WTC11 (cell line): ENCODE measurements at regions not wholly inside any gene's neighbourhood (a gene's known extent, or its start where the extent isn't known, plus 50 kb on each side); places are given as distances from the start of the nearest gene placed in this dataset.

Source experiments
- ATAC-seq: fragments of 200-7000 bp; cut with Tn5 transposase; 2 replicates; pipeline ENCODE4 v1.10.0; 2021; ENCODE audit warnings: mild to moderate bottlenecking, moderate library complexity
- CTCF ChIA-PET: fragments of 300-600 bp; sonication (Branson Sonifier 250); formaldehyde crosslinking; loops from one replicate; lab custom pipeline; 2021; ENCODE audit warnings: antibody characterized with exemption; lab: Charles Lee
- POLR2A ChIA-PET: fragments of 350-600 bp; sonication (Branson Sonifier 250); formaldehyde crosslinking; loops from one replicate; lab custom pipeline; 2021; ENCODE audit warnings: antibody characterized with exemption; lab: Charles Lee
- DNase-seq: peaks from one replicate; pipeline ENCODE4 v3.0.0; 2021; ENCODE audit warnings: low spot score
- H3K27ac Mint-ChIP-seq: 2 replicates; pipeline ENCODE4 v1.8.0; 2021; ENCODE audit warnings: mixed read lengths
- H3K27me3 Mint-ChIP-seq: 2 replicates; pipeline ENCODE4 v1.8.0; 2021; ENCODE audit warnings: low read depth, mild to moderate bottlenecking, moderate library complexity, mixed read lengths
- H3K36me3 Mint-ChIP-seq: 2 replicates; pipeline ENCODE4 v1.8.0; 2021; ENCODE audit warnings: mixed read lengths
- H3K4me1 Mint-ChIP-seq: 2 replicates; pipeline ENCODE4 v1.8.0; 2022; ENCODE audit warnings: mixed read lengths
- H3K4me3 Mint-ChIP-seq: 2 replicates; pipeline ENCODE4 v1.8.0; 2021; ENCODE audit warnings: mild to moderate bottlenecking, moderate library complexity, mixed read lengths
- H3K9me3 Mint-ChIP-seq: 2 replicates; pipeline ENCODE4 v1.8.0; 2021; ENCODE audit warnings: mixed read lengths
- CREB1 ChIP-seq: sonication (generic); formaldehyde crosslinking; IDR thresholded peaks from 2 replicates; pipeline ENCODE4 v1.8.0; 2023; ENCODE audit warnings: mild to moderate bottlenecking, missing genetic modification reagents
- GABPB1 ChIP-seq: sonication (generic); formaldehyde crosslinking; IDR thresholded peaks from 2 replicates; pipeline ENCODE4 v1.8.1; 2023; ENCODE audit warnings: mild to moderate bottlenecking, missing genetic modification reagents
- JAZF1 ChIP-seq: fragments of 250-450 bp; sonication (Bioruptor Pico); IDR thresholded peaks from 2 replicates; pipeline ENCODE4 v1.9.0; 2021; ENCODE audit warnings: moderate library complexity, mild to moderate bottlenecking, inconsistent platforms
- NFATC4 ChIP-seq: fragments of 250-450 bp; sonication (Bioruptor Pico); IDR thresholded peaks from 2 replicates; pipeline ENCODE4 v1.9.0; 2021; ENCODE audit warnings: mild to moderate bottlenecking
- NFE2L1 ChIP-seq: sonication (generic); formaldehyde crosslinking; IDR thresholded peaks from 2 replicates; pipeline ENCODE4 v1.8.1; 2023; ENCODE audit warnings: missing genetic modification reagents
- NR3C1 ChIP-seq: sonication (generic); formaldehyde crosslinking; conservative IDR thresholded peaks from 2 replicates; pipeline ENCODE4 v1.8.1; 2023; ENCODE audit warnings: low read depth, mild to moderate bottlenecking, missing genetic modification reagents
- SOX15 ChIP-seq: fragments of 250-450 bp; sonication (Bioruptor Pico); IDR thresholded peaks from 2 replicates; pipeline ENCODE4 v1.9.0; 2021; ENCODE audit warnings: mild to moderate bottlenecking
- TEAD1 ChIP-seq: sonication (generic); formaldehyde crosslinking; IDR thresholded peaks from 2 replicates; pipeline ENCODE4 v1.8.0; 2022; ENCODE audit warnings: mild to moderate bottlenecking, missing genetic modification reagents
- ZNF138 ChIP-seq: sonication (generic); formaldehyde crosslinking; conservative IDR thresholded peaks from 2 replicates; pipeline ENCODE4 v1.8.1; 2022; ENCODE audit warnings: mild to moderate bottlenecking, moderate library complexity, missing genetic modification reagents
- ZNF219 ChIP-seq: sonication (generic); formaldehyde crosslinking; IDR thresholded peaks from 2 replicates; pipeline ENCODE4 v1.8.0; 2023; ENCODE audit warnings: missing genetic modification reagents, mild to moderate bottlenecking, borderline replicate concordance
- ZNF263 ChIP-seq: sonication (generic); formaldehyde crosslinking; IDR thresholded peaks from 2 replicates; pipeline ENCODE4 v1.8.1; 2022; ENCODE audit warnings: low read depth, mild to moderate bottlenecking, moderate library complexity, missing genetic modification reagents
- ZNF317 ChIP-seq: sonication (generic); formaldehyde crosslinking; IDR thresholded peaks from 2 replicates; pipeline ENCODE4 v1.8.1; 2023; ENCODE audit warnings: low read depth, mild to moderate bottlenecking, moderate library complexity, missing genetic modification reagents, borderline replicate concordance
- ZNF396 ChIP-seq: fragments of 250-450 bp; sonication (Bioruptor Pico); IDR thresholded peaks from 2 replicates; pipeline ENCODE4 v1.8.0; 2021; ENCODE audit warnings: mild to moderate bottlenecking, moderate library complexity, borderline replicate concordance
- ZNF416 ChIP-seq: fragments of 250-450 bp; sonication (Bioruptor Pico); IDR thresholded peaks from 2 replicates; pipeline ENCODE4 v1.9.0; 2021; ENCODE audit warnings: mild to moderate bottlenecking, inconsistent platforms
- TF ChIP-seq, protein P1 (sequence below): fragments of 200-600 bp; IDR thresholded peaks from 2 replicates; pipeline ENCODE4 v1.8.0; 2022; ENCODE audit warnings: antibody characterized with exemption
- TF ChIP-seq, protein P2 (sequence below): sonication (generic); formaldehyde crosslinking; IDR thresholded peaks from 2 replicates; pipeline ENCODE4 v1.8.1; 2023; ENCODE audit warnings: mild to moderate bottlenecking, moderate library complexity, missing genetic modification reagents
- TF ChIP-seq, protein P3 (sequence below): sonication (generic); formaldehyde crosslinking; IDR thresholded peaks from 2 replicates; pipeline ENCODE4 v1.8.1; 2022; ENCODE audit warnings: low read depth, mild to moderate bottlenecking, moderate library complexity, missing genetic modification reagents, borderline replicate concordance
- TF ChIP-seq, protein P4 (sequence below): fragments of 250-450 bp; sonication (Bioruptor Pico); IDR thresholded peaks from 2 replicates; pipeline ENCODE4 v1.9.0; 2021; ENCODE audit warnings: mild to moderate bottlenecking
- TF ChIP-seq, protein P5 (sequence below): fragments of 250-450 bp; sonication (Bioruptor Pico); IDR thresholded peaks from 2 replicates; pipeline ENCODE4 v1.9.0; 2021; ENCODE audit warnings: mild to moderate bottlenecking

DNA sequence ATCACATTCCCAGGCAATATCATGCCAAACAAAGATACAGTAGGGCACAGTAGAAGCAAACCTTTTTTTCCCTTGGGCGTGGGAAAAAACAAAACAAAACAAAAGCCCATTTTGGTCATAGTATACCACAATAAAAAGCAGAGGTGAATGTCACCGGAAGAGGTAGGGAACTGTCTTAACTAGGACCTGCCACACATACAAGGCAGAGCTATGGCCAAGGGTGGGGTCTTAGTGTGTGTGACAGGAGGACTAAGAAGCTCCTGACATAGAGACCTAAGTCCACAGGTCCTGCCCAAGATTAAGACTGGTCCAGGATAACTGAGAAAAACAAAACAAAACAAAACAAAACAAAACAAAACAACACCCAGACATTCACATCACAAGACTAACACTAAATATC, 441.2 kb upstream of the DSEL start (continued):
- TF ChIP-seq NR3C1 (CRISPR knock-in tag): no peak
- TF ChIP-seq SOX15: no peak
- TF ChIP-seq NFE2L1 (CRISPR knock-in tag): no peak
- no peak for TF ChIP-seq ZNF219 (CRISPR knock-in tag)
- TF ChIP-seq ZNF396 (CRISPR knock-in tag): no peak
- TF ChIP-seq CREB1 (CRISPR knock-in tag): no peak
- no peak for TF ChIP-seq ZNF138
- TF ChIP-seq ZNF317 (CRISPR knock-in tag): no peak
- TF ChIP-seq, protein P1, sequence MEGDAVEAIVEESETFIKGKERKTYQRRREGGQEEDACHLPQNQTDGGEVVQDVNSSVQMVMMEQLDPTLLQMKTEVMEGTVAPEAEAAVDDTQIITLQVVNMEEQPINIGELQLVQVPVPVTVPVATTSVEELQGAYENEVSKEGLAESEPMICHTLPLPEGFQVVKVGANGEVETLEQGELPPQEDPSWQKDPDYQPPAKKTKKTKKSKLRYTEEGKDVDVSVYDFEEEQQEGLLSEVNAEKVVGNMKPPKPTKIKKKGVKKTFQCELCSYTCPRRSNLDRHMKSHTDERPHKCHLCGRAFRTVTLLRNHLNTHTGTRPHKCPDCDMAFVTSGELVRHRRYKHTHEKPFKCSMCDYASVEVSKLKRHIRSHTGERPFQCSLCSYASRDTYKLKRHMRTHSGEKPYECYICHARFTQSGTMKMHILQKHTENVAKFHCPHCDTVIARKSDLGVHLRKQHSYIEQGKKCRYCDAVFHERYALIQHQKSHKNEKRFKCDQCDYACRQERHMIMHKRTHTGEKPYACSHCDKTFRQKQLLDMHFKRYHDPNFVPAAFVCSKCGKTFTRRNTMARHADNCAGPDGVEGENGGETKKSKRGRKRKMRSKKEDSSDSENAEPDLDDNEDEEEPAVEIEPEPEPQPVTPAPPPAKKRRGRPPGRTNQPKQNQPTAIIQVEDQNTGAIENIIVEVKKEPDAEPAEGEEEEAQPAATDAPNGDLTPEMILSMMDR: no peak
- no peak for TF ChIP-seq NFATC4 (CRISPR knock-in tag)
- TF ChIP-seq, all 79 proteins: peak for 0

DNA sequence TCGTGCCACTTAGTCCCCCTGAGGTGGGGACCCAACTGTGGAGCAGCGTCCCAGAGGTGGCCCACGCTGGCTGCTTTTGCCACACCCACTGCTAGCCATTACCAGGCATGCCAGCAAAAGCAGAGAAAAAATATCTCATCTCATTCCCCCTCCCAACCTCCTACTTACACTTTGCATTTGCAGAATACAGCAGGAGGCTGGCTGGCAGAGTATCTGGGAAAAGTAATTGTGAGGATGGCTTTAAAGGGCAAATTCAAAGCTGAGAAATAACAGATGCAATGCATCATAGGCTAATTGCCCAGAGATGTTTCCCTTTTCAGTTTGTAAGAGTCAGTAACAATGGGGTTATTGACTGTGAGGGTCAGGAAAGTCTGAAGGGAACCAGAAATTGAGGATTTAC, 438.1 kb upstream of the DSEL start:
- Mint-ChIP-seq H3K4me3 (no peak overlapping the region), H3K27ac (no peak overlapping the region), H3K9me3 (peaks cover 2% of the 10 kb centered on the region; the same call in 1 of the 2 replicates), H3K4me1 (peaks cover 40% of the 10 kb centered on the region), H3K27me3 (peaks cover 11% of the 10 kb centered on the region), H3K36me3 (no peaks in the 10 kb centered on the region)
- ATAC-seq: peak; percentile 29
- ChIA-PET POLR2A (no interaction called here), CTCF (no interaction called here)
- DNase-seq: no peak
- TF ChIP-seq, protein P2, sequence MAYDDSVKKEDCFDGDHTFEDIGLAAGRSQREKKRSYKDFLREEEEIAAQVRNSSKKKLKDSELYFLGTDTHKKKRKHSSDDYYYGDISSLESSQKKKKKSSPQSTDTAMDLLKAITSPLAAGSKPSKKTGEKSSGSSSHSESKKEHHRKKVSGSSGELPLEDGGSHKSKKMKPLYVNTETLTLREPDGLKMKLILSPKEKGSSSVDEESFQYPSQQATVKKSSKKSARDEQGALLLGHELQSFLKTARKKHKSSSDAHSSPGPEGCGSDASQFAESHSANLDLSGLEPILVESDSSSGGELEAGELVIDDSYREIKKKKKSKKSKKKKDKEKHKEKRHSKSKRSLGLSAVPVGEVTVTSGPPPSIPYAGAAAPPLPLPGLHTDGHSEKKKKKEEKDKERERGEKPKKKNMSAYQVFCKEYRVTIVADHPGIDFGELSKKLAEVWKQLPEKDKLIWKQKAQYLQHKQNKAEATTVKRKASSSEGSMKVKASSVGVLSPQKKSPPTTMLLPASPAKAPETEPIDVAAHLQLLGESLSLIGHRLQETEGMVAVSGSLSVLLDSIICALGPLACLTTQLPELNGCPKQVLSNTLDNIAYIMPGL (CRISPR knock-in tag): no peak

DNA sequence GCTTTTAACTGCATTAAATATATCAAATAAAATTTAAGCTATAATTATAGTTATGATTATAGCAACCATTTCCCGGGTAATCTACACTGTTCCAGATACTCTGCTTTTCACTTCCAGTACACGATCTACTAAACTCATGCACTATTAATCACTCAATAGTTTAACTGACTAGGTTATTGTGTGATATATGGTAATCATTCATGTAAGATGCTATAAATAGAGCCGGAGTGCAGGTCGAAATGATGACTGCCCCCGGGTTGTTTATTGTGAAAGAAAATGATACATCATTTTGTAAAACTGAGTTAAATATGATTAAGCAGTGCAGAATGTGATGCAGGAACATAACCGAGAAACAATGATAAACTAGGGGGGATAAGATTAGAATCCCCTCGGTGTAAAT, 434.6 kb upstream of the DSEL start:
- ChIA-PET CTCF (no interaction called here), POLR2A (no interaction called here)
- DNase-seq (no peak), ATAC-seq (no peak)
- Mint-ChIP-seq H3K9me3 (peaks cover 5% of the 10 kb centered on the region; the same call in 1 of the 2 replicates), H3K27me3 (peaks cover 2% of the 10 kb centered on the region), H3K4me1 (peaks cover 21% of the 10 kb centered on the region), H3K4me3 (no peak overlapping the region), H3K36me3 (no peaks in the 10 kb centered on the region), H3K27ac (no peak overlapping the region)
- TF ChIP-seq NR3C1 (CRISPR knock-in tag) (no peak), JAZF1 (CRISPR knock-in tag) (no peak), ZNF416 (CRISPR knock-in tag) (no peak), ZNF263 (CRISPR knock-in tag) (no peak), TEAD1 (CRISPR knock-in tag) (no peak), GABPB1 (no peak)
- TF ChIP-seq, protein P3, sequence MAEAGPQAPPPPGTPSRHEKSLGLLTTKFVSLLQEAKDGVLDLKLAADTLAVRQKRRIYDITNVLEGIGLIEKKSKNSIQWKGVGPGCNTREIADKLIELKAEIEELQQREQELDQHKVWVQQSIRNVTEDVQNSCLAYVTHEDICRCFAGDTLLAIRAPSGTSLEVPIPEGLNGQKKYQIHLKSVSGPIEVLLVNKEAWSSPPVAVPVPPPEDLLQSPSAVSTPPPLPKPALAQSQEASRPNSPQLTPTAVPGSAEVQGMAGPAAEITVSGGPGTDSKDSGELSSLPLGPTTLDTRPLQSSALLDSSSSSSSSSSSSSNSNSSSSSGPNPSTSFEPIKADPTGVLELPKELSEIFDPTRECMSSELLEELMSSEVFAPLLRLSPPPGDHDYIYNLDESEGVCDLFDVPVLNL (CRISPR knock-in tag): no peak
- TF ChIP-seq, protein P4, sequence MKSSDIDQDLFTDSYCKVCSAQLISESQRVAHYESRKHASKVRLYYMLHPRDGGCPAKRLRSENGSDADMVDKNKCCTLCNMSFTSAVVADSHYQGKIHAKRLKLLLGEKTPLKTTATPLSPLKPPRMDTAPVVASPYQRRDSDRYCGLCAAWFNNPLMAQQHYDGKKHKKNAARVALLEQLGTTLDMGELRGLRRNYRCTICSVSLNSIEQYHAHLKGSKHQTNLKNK: no peak
- TF ChIP-seq, protein P5, sequence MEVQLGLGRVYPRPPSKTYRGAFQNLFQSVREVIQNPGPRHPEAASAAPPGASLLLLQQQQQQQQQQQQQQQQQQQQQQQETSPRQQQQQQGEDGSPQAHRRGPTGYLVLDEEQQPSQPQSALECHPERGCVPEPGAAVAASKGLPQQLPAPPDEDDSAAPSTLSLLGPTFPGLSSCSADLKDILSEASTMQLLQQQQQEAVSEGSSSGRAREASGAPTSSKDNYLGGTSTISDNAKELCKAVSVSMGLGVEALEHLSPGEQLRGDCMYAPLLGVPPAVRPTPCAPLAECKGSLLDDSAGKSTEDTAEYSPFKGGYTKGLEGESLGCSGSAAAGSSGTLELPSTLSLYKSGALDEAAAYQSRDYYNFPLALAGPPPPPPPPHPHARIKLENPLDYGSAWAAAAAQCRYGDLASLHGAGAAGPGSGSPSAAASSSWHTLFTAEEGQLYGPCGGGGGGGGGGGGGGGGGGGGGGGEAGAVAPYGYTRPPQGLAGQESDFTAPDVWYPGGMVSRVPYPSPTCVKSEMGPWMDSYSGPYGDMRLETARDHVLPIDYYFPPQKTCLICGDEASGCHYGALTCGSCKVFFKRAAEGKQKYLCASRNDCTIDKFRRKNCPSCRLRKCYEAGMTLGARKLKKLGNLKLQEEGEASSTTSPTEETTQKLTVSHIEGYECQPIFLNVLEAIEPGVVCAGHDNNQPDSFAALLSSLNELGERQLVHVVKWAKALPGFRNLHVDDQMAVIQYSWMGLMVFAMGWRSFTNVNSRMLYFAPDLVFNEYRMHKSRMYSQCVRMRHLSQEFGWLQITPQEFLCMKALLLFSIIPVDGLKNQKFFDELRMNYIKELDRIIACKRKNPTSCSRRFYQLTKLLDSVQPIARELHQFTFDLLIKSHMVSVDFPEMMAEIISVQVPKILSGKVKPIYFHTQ (CRISPR knock-in tag): no peak
